Endodermal cell (in vitro differentiated cells): ENCODE measurements at regions not wholly inside any gene's neighbourhood (a gene's known extent, or its start where the extent isn't known, plus 50 kb on each side); places are given as distances from the start of the nearest gene placed in this dataset.

Source experiments
- DNase-seq: peaks from one replicate; pipeline ENCODE4 v3.0.0-alpha.2; 2017
- H3K27ac ChIP-seq: 2 replicates; pipeline ENCODE4 v1.5.1; 2013; ENCODE audit warnings: mild to moderate bottlenecking, low read depth, low read length, moderate library complexity
- H3K27me3 ChIP-seq: 2 replicates; pipeline ENCODE4 v1.6.1; 2013; ENCODE audit warnings: mild to moderate bottlenecking, low read length, moderate library complexity; ENCODE audit not compliant: insufficient read depth, control insufficient read depth, poor library complexity, severe bottlenecking
- H3K36me3 ChIP-seq: 2 replicates; pipeline ENCODE4 v1.7.0; 2013; ENCODE audit warnings: mild to moderate bottlenecking, low read length, moderate library complexity; ENCODE audit not compliant: control insufficient read depth, insufficient read depth
- H3K4me1 ChIP-seq: one replicate; pipeline ENCODE4 v1.7.0; 2013; ENCODE audit warnings: low read length; ENCODE audit not compliant: control insufficient read depth, insufficient read depth
- H3K4me3 ChIP-seq: 2 replicates; pipeline ENCODE4 v1.5.1; 2013; ENCODE audit warnings: mild to moderate bottlenecking, low read length, moderate library complexity
- H3K9ac ChIP-seq: 2 replicates; pipeline ENCODE4 v1.6.1; 2013; ENCODE audit warnings: mild to moderate bottlenecking, low read length, moderate library complexity; ENCODE audit not compliant: poor library complexity, severe bottlenecking; ENCODE audit errors: extremely low read depth
- H3K9me3 ChIP-seq: 2 replicates; pipeline ENCODE4 v1.6.1; 2013; ENCODE audit warnings: mild to moderate bottlenecking, low read length, moderate library complexity; ENCODE audit not compliant: control insufficient read depth
- H3K27ac Mint-ChIP-seq: 2 replicates; pipeline ENCODE4 v1.8.0; 2020; ENCODE audit warnings: mixed read lengths
- H3K27me3 Mint-ChIP-seq: 2 replicates; pipeline ENCODE4 v1.8.0; 2021; ENCODE audit warnings: mild to moderate bottlenecking, mixed read lengths; ENCODE audit not compliant: insufficient read depth
- H3K36me3 Mint-ChIP-seq: 2 replicates; pipeline ENCODE4 v1.8.0; 2020; ENCODE audit warnings: low read depth, mixed read lengths
- H3K4me1 Mint-ChIP-seq: 2 replicates; pipeline ENCODE4 v1.8.0; 2020; ENCODE audit warnings: mixed read lengths
- H3K4me3 Mint-ChIP-seq: 2 replicates; pipeline ENCODE4 v1.8.0; 2020; ENCODE audit warnings: mild to moderate bottlenecking, moderate library complexity, mixed read lengths
- H3K9me3 Mint-ChIP-seq: 2 replicates; pipeline ENCODE4 v1.8.0; 2020; ENCODE audit warnings: mild to moderate bottlenecking, mixed read lengths
- WGBS, 2 experiments: methylation state at CpG; one replicate each; pipeline versions ENCODE4 v1.1.5 to v1.1.7; 2013; ENCODE audit warnings: missing lambda C conversion rate in 2 of 2, mixed read lengths in 1 of 2; ENCODE audit not compliant: insufficient coverage in 1 of 2, insufficient read length in 1 of 2; 5-methylcytosine and 5-hydroxymethylcytosine counted together
- TF ChIP-seq, protein P1 (sequence below): fragments of 200-600 bp; sonication (generic); conservative IDR thresholded peaks from 2 replicates; pipeline ENCODE4 v1.5.0; 2021; ENCODE audit warnings: antibody characterized with exemption, mild to moderate bottlenecking

DNA sequence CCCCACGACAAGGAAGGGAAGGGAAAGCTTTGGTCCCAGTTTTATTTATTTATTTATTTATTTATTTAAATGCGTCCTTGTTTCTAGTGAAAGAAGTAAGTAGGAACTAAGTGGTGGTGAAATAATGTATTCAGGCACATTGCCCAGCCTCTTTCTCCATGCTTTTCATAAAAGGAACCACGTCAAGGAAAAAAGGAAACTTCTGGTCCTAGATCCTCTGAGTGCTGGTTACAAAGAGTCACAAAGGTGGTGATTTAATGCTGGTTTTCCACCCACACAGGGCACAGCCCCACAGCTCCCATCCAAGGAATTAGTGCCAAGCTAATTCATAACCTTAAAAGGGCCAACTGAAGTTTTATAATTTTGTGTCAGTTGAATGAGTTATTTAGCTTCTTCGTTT, 206.6 kb upstream of the GYPA start:
- TF ChIP-seq, protein P1, sequence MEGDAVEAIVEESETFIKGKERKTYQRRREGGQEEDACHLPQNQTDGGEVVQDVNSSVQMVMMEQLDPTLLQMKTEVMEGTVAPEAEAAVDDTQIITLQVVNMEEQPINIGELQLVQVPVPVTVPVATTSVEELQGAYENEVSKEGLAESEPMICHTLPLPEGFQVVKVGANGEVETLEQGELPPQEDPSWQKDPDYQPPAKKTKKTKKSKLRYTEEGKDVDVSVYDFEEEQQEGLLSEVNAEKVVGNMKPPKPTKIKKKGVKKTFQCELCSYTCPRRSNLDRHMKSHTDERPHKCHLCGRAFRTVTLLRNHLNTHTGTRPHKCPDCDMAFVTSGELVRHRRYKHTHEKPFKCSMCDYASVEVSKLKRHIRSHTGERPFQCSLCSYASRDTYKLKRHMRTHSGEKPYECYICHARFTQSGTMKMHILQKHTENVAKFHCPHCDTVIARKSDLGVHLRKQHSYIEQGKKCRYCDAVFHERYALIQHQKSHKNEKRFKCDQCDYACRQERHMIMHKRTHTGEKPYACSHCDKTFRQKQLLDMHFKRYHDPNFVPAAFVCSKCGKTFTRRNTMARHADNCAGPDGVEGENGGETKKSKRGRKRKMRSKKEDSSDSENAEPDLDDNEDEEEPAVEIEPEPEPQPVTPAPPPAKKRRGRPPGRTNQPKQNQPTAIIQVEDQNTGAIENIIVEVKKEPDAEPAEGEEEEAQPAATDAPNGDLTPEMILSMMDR = no peak
- 57 to 80% methylated on average over 2 to 3 of the region's 4 CpGs for WGBS, 2 experiments

DNA sequence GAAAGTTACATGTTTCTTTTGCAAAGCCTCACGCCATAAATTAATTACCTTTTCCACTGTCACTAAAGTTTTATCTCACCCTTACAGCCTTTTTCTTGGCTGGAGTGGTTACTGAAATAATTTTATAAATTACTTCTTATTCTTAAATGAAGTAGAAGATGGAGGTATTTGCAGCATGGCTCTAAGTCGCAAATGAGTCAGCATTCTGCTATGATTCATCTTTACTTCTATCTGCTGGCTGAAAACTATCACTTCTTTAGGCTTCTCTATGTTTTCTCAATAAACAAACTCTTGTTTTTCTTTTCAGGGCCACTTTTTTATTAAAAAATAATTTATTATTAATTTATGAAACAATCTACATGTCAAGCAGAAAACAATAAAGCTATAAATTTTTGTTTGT, 210.2 kb upstream of the GYPA start:
- Mint-ChIP-seq H3K9me3 (no peaks in the 10 kb centered on the region), H3K27me3 (no peaks in the 10 kb centered on the region), H3K36me3 (no peaks in the 10 kb centered on the region), H3K27ac (no peak overlapping the region), H3K4me3 (no peak overlapping the region), H3K4me1 (peaks cover 51% of the 10 kb centered on the region)
- H3K36me3 ChIP-seq = no peaks in the 10 kb centered on the region
- H3K27ac ChIP-seq = no peak overlapping the region
- peaks cover 28% of the 10 kb centered on the region for H3K4me1 ChIP-seq
- H3K9me3 ChIP-seq = no peaks in the 10 kb centered on the region
- no peak overlapping the region for H3K9ac ChIP-seq
- no peak for DNase-seq
- TF ChIP-seq, protein P1 = no peak
- WGBS, 2 experiments = 88% methylated on average over 2 of the region's 2 CpGs; no CpG with 5 or more reads in 1 of the 2 experiments
- H3K27me3 ChIP-seq = no peaks in the 10 kb centered on the region
- no peak overlapping the region for H3K4me3 ChIP-seq

More for the DNA sequence above, 206.6 kb upstream of the GYPA start:
- H3K9me3 ChIP-seq = no peaks in the 10 kb centered on the region
- H3K27ac Mint-ChIP-seq = no peak overlapping the region
- no peaks in the 10 kb centered on the region for H3K27me3 ChIP-seq
- H3K4me1 ChIP-seq = peaks cover 9% of the 10 kb centered on the region
- no peak for DNase-seq
- H3K36me3 Mint-ChIP-seq = no peaks in the 10 kb centered on the region
- no peaks in the 10 kb centered on the region for H3K9me3 Mint-ChIP-seq
- no peak overlapping the region for H3K4me3 Mint-ChIP-seq
- peaks cover 16% of the 10 kb centered on the region for H3K4me1 Mint-ChIP-seq
- H3K36me3 ChIP-seq = no peaks in the 10 kb centered on the region
- no peaks in the 10 kb centered on the region for H3K27me3 Mint-ChIP-seq
- no peak overlapping the region for H3K9ac ChIP-seq
- no peak overlapping the region for H3K27ac ChIP-seq
- H3K4me3 ChIP-seq = no peak overlapping the region

DNA sequence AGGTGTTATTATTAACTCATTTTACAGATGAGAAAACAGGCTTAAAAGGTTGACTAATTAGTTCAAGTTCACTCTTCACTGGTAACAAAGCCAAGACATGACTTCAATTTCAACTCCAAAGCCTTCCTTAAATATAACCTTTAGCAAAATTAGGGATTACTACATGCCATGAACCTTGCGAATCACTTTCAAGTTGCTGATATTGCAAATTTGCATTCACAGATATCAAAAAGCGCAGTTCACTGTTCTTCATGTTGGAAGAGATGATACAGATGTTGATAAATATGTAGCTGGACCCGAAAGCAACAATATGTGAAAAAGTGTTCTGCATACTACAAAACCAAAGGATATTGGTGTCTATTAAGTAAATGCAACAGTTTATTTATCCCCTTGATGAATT, 210.8 kb upstream of the GYPA start:
- TF ChIP-seq, protein P1 = no peak
- no peaks in the 10 kb centered on the region for H3K27me3 Mint-ChIP-seq
- no peaks in the 10 kb centered on the region for H3K36me3 ChIP-seq
- H3K9me3 Mint-ChIP-seq = no peaks in the 10 kb centered on the region
- no peak overlapping the region for H3K4me3 ChIP-seq
- whole genome bisulfite sequencing, 2 experiments = 94% methylated on average over 3 of the region's 3 CpGs
- H3K27ac ChIP-seq = no peak overlapping the region
- H3K27me3 ChIP-seq = no peaks in the 10 kb centered on the region
- DNase-seq = no peak
- no peak overlapping the region for H3K27ac Mint-ChIP-seq
- peaks cover 32% of the 10 kb centered on the region for H3K4me1 ChIP-seq
- no peaks in the 10 kb centered on the region for H3K36me3 Mint-ChIP-seq
- H3K4me1 Mint-ChIP-seq = peaks cover 53% of the 10 kb centered on the region
- no peak overlapping the region for H3K9ac ChIP-seq
- no peaks in the 10 kb centered on the region for H3K9me3 ChIP-seq
- H3K4me3 Mint-ChIP-seq = no peak overlapping the region
